ENCODE measurements at regions not wholly inside any gene's neighbourhood (a gene's known extent, or its start where the extent isn't known, plus 50 kb on each side); places are given as distances from the start of the nearest gene placed in this dataset.

DNA sequence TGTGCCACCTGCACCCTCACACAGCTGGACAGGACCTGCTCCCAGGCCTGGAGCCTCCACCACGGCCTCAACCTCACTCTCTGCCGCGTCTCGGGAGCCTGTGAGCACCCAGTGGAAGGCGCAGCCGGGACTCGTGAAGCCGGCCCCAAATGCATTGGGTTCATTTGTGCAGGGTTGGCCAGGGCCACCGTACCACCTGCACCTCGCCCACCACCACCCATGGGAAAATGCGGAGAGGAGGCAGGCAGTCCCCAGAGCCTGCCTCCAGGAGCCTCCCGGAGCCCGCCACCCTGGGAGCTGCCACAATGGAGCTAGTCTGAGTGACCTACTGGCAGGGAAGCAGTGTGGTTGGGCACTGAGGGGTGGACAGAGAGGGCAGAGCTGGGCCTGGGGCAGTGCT is 62.5 kb upstream of the HRH1 start:
- Histone ChIP-seq H3K9me3 (ENCODE audit: control insufficient read depth in 1 of 2, insufficient read depth in 1 of 2, low read depth in 1 of 2, low read length in 2 of 2) (no peaks in the 10 kb centered on the region; a peak in 1 of 4 replicates), H3K4me3 (replicated peaks in 1 of 2; ENCODE audit: low read depth in 1 of 2, low read length in 2 of 2) (no peak overlapping the region), H2AFZ (ENCODE audit: low read depth, low read length, poor library complexity, severe bottlenecking) (no peak overlapping the region), H3K27ac (ENCODE audit: low read depth, low read length) (no peak overlapping the region), H3K4me1 (ENCODE audit: control insufficient read depth in 1 of 2, insufficient read depth in 2 of 2, low read length in 2 of 2) (peaks cover 13 to 21% of the 10 kb centered on the region in 2 experiments; a peak in 3 of 4 replicates), H3K9ac (ENCODE audit: low read length) (no peak overlapping the region), H3K4me2 (ENCODE audit: low read length) (no peak overlapping the region), H4K20me1 (ENCODE audit: insufficient read depth) (no peaks in the 10 kb centered on the region), H3K79me2 (ENCODE audit: insufficient read depth, low read length) (no peaks in the 10 kb centered on the region), H3K9me2 (ENCODE audit: insufficient read depth) (no peaks in the 10 kb centered on the region), H3K36me3 (ENCODE audit: control insufficient read depth in 1 of 2, insufficient read depth in 2 of 2, low read length in 2 of 2) (no peaks in the 10 kb centered on the region), H3K27me3 (ENCODE audit: insufficient read depth, low read length) (no peaks in the 10 kb centered on the region)
- CTCF ChIA-PET = no interaction called here
- ATAC-seq (no peak), DNase-seq (ENCODE audit: low read depth, low spot score) (no peak)
- POLR2A ChIA-PET = no interaction called here
- TF ChIP-seq EZH2phosphoT487 (IDR thresholded peaks at IDR 0.05; ENCODE audit: borderline replicate concordance) (no peak), EGR1 (IDR thresholded peaks at IDR 0.05; ENCODE audit: low read depth) (no peak), TCF7L2 (IDR thresholded peaks at IDR 0.05; ENCODE audit: borderline replicate concordance, extremely low read depth, insufficient read depth, insufficient read length) (no peak), SRF (IDR thresholded peaks at IDR 0.05; ENCODE audit: low read depth) (no peak), CBX3 (IDR thresholded peaks at IDR 0.05; ENCODE audit: low read depth) (no peak), ZFX (IDR thresholded peaks at IDR 0.05) (no peak), CTCF (IDR thresholded peaks at IDR 0.05 in 2 of 3, conservative IDR thresholded peaks at IDR 0.05 in 1 of 3; ENCODE audit: borderline replicate concordance in 1 of 3, insufficient read depth in 1 of 3, low read depth in 2 of 3, low read length in 2 of 3) (no peak), FOSL1 (IDR thresholded peaks at IDR 0.05; ENCODE audit: low read depth) (no peak), POLR2AphosphoS5 (IDR thresholded peaks at IDR 0.05; ENCODE audit: low read depth, low read length) (no peak), POLR2A (IDR thresholded peaks at IDR 0.05; ENCODE audit: borderline replicate concordance, extremely low read depth, insufficient read depth, insufficient read length) (no peak), CEBPB (IDR thresholded peaks at IDR 0.05; ENCODE audit: low read depth) (no peak), YY1 (IDR thresholded peaks at IDR 0.05; ENCODE audit: extremely low read depth, insufficient replicate concordance, low read depth, low read length) (no peak)
- intact Hi-C loops (cut with micrococcal nuclease) = no loop called here
- RAD21 ChIA-PET (ENCODE audit: low non-redundant PET in 1 of 2, low total read pairs in 2 of 2, uncharacterized antibody in 2 of 2, unreplicated experiment in 2 of 2) = no interaction called here
- BruUV-seq (replicated peaks) = no TSS peak
